Hepatocyte (in vitro differentiated cells): ENCODE measurements at regions not wholly inside any gene's neighbourhood (a gene's known extent, or its start where the extent isn't known, plus 50 kb on each side); places are given as distances from the start of the nearest gene placed in this dataset.

Experiments
- EZH2 ChIP-seq: fragments of 200-600 bp; sonication (generic); IDR thresholded peaks from 2 replicates; pipeline ENCODE4 v1.6.1; 2016; ENCODE audit warnings: antibody characterized with exemption, mild to moderate bottlenecking, borderline replicate concordance
- TF ChIP-seq, protein P1 (sequence below): fragments of 200-600 bp; sonication (generic); IDR thresholded peaks from 2 replicates; pipeline ENCODE4 v1.5.1; 2016; ENCODE audit warnings: antibody characterized with exemption, mild to moderate bottlenecking; ENCODE audit not compliant: poor library complexity

DNA sequence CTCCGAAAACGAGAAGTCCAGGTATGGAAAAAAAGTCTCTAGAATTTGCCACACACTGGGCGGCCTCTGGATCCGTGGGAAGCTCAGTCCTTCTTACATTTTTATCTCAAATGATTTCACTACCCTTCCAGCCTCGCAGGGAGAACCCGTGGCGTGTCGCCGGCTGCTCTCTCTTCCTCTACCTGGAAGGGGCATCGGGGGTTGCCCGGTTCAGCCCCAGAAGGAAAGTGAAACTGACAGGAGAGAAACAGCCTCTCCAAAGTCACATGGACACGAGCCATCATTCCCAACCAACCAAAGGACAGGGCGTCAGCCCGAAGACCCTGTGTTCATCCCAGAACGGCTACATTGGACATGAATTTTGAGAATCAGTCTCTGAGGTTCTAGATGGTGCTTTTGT lies 182.5 kb downstream of the ADSS2 start:
- TF ChIP-seq, protein P1, sequence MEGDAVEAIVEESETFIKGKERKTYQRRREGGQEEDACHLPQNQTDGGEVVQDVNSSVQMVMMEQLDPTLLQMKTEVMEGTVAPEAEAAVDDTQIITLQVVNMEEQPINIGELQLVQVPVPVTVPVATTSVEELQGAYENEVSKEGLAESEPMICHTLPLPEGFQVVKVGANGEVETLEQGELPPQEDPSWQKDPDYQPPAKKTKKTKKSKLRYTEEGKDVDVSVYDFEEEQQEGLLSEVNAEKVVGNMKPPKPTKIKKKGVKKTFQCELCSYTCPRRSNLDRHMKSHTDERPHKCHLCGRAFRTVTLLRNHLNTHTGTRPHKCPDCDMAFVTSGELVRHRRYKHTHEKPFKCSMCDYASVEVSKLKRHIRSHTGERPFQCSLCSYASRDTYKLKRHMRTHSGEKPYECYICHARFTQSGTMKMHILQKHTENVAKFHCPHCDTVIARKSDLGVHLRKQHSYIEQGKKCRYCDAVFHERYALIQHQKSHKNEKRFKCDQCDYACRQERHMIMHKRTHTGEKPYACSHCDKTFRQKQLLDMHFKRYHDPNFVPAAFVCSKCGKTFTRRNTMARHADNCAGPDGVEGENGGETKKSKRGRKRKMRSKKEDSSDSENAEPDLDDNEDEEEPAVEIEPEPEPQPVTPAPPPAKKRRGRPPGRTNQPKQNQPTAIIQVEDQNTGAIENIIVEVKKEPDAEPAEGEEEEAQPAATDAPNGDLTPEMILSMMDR, result no peak
- no peak for TF ChIP-seq EZH2
